ENCODE measurements at regions not wholly inside any gene's neighbourhood (a gene's known extent, or its start where the extent isn't known, plus 50 kb on each side); places are given as distances from the start of the nearest gene placed in this dataset.

- H3K36me3 Mint-ChIP-seq (ENCODE audit: low read depth): no peaks in the 10 kb centered on the region
- peaks cover 15% of the 10 kb centered on the region for H3K4me1 Mint-ChIP-seq
- no peak overlapping the region for H3K4me3 Mint-ChIP-seq
- H3K27me3 Mint-ChIP-seq (ENCODE audit: low read depth): no peaks in the 10 kb centered on the region
- H3K27ac Mint-ChIP-seq (ENCODE audit: unreplicated experiment): no peak overlapping the region
- DNase-seq (ENCODE audit: low read depth, low spot score): no peak
- TF ChIP-seq CTCF (conservative IDR thresholded peaks at IDR 0.05): no peak
- no peaks in the 10 kb centered on the region for H3K9me3 Mint-ChIP-seq
Observed at GRCh38 chr3:181561139-181562031, 150.3 kb upstream of the SOX2 start.

- Mint-ChIP-seq H3K36me3 (ENCODE audit: low read depth) (no peaks in the 10 kb centered on the region), H3K9me3 (no peaks in the 10 kb centered on the region), H3K27me3 (ENCODE audit: low read depth) (no peaks in the 10 kb centered on the region), H3K27ac (ENCODE audit: unreplicated experiment) (no peak overlapping the region), H3K4me3 (no peak overlapping the region), H3K4me1 (peaks cover 15% of the 10 kb centered on the region)
- no peak for TF ChIP-seq CTCF (conservative IDR thresholded peaks at IDR 0.05)
- DNase-seq (ENCODE audit: low read depth, low spot score): no peak
Observed at GRCh38 chr3:181558870-181559269, 152.9 kb upstream of the SOX2 start.

- H3K27me3 Mint-ChIP-seq (ENCODE audit: low read depth): no peaks in the 10 kb centered on the region
- H3K4me3 Mint-ChIP-seq: no peak overlapping the region
- H3K27ac Mint-ChIP-seq (ENCODE audit: unreplicated experiment): no peak overlapping the region
- no peak for TF ChIP-seq CTCF (conservative IDR thresholded peaks at IDR 0.05)
- no peaks in the 10 kb centered on the region for H3K4me1 Mint-ChIP-seq
- no peaks in the 10 kb centered on the region for H3K9me3 Mint-ChIP-seq
- no peaks in the 10 kb centered on the region for H3K36me3 Mint-ChIP-seq (ENCODE audit: low read depth)
- DNase-seq (ENCODE audit: low read depth, low spot score): no peak
Observed at GRCh38 chr3:181555681-181556080, 156.0 kb upstream of the SOX2 start.

- Mint-ChIP-seq H3K27me3 (ENCODE audit: low read depth) (no peaks in the 10 kb centered on the region), H3K36me3 (ENCODE audit: low read depth) (no peaks in the 10 kb centered on the region), H3K9me3 (no peaks in the 10 kb centered on the region), H3K4me1 (peaks cover 7% of the 10 kb centered on the region), H3K4me3 (no peak overlapping the region), H3K27ac (ENCODE audit: unreplicated experiment) (no peak overlapping the region)
- DNase-seq (ENCODE audit: low read depth, low spot score): no peak
- TF ChIP-seq CTCF (conservative IDR thresholded peaks at IDR 0.05): no peak
Observed at GRCh38 chr3:181554233-181554765, 157.4 kb upstream of the SOX2 start.

GRCh38 chr3:181549266-181549665 is 162.5 kb upstream of the SOX2 start:
- Mint-ChIP-seq H3K9me3 (peaks cover 7% of the 10 kb centered on the region), H3K36me3 (ENCODE audit: low read depth) (peaks cover 10% of the 10 kb centered on the region), H3K27ac (ENCODE audit: unreplicated experiment) (no peak overlapping the region), H3K27me3 (ENCODE audit: low read depth) (no peaks in the 10 kb centered on the region), H3K4me1 (peaks cover 7% of the 10 kb centered on the region), H3K4me3 (no peak overlapping the region)
- DNase-seq (ENCODE audit: low read depth, low spot score): no peak
- TF ChIP-seq CTCF (conservative IDR thresholded peaks at IDR 0.05): no peak

All from neural crest cell (in vitro differentiated cells).